Neural progenitor cell (in vitro differentiated cells): ENCODE measurements at regions not wholly inside any gene's neighbourhood (a gene's known extent, or its start where the extent isn't known, plus 50 kb on each side); places are given as distances from the start of the nearest gene placed in this dataset.

Source experiments
- DNase-seq: peaks from one replicate; pipeline ENCODE4 v3.0.0-alpha.2; 2016; ENCODE audit warnings: low spot score
- H2AFZ ChIP-seq: fragments of 200-600 bp; sonication (generic); replicated peaks from 2 replicates; pipeline ENCODE4 v1.6.1; 2016; ENCODE audit warnings: antibody characterized with exemption
- H3F3A ChIP-seq: fragments of 200-600 bp; sonication (generic); 2 replicates; pipeline ENCODE4 v1.6.1; 2016; ENCODE audit warnings: antibody characterized with exemption, low read depth
- H3K27ac ChIP-seq: fragments of 200-600 bp; sonication (generic); 2 replicates; pipeline ENCODE4 v1.5.1; 2016; ENCODE audit warnings: mild to moderate bottlenecking
- H3K27me3 ChIP-seq: fragments of 200-600 bp; sonication (generic); 2 replicates; pipeline ENCODE4 v1.6.1; 2016; ENCODE audit warnings: mild to moderate bottlenecking, moderate library complexity
- H3K36me3 ChIP-seq: fragments of 200-600 bp; sonication (generic); 2 replicates; pipeline ENCODE4 v1.5.1; 2016
- H3K4me1 ChIP-seq: fragments of 200-600 bp; sonication (generic); 2 replicates; pipeline ENCODE4 v1.6.1; 2016; ENCODE audit warnings: mixed run types
- H3K4me2 ChIP-seq: fragments of 200-600 bp; sonication (generic); 2 replicates; pipeline ENCODE4 v1.6.1; 2016
- H3K4me3 ChIP-seq: fragments of 200-600 bp; sonication (generic); 2 replicates; pipeline ENCODE4 v1.5.1; 2016
- H3K79me2 ChIP-seq: fragments of 200-600 bp; sonication (generic); 2 replicates; pipeline ENCODE4 v1.6.1; 2016; ENCODE audit warnings: low read depth
- H3K9ac ChIP-seq: fragments of 200-600 bp; sonication (generic); 2 replicates; pipeline ENCODE4 v1.6.1; 2016
- H3K9me3 ChIP-seq: fragments of 200-600 bp; sonication (generic); 2 replicates; pipeline ENCODE4 v1.5.1; 2016; ENCODE audit warnings: low read depth
- H4K20me1 ChIP-seq: fragments of 200-600 bp; sonication (generic); 2 replicates; pipeline ENCODE4 v1.6.1; 2016; ENCODE audit warnings: low read depth
- H3K27ac Mint-ChIP-seq: 3 replicates; pipeline ENCODE4 v1.8.0; 2021; ENCODE audit warnings: mixed read lengths
- H3K27me3 Mint-ChIP-seq: 2 replicates; pipeline ENCODE4 v1.8.0; 2022; ENCODE audit warnings: low read depth, mild to moderate bottlenecking, inconsistent platforms, moderate library complexity, mixed read lengths; ENCODE audit not compliant: insufficient read depth
- H3K36me3 Mint-ChIP-seq: 3 replicates; pipeline ENCODE4 v1.8.0; 2021; ENCODE audit warnings: mixed read lengths
- H3K4me1 Mint-ChIP-seq: 3 replicates; pipeline ENCODE4 v1.8.0; 2021; ENCODE audit warnings: mixed read lengths
- H3K4me3 Mint-ChIP-seq: 3 replicates; pipeline ENCODE4 v1.8.0; 2021; ENCODE audit warnings: mild to moderate bottlenecking, moderate library complexity, mixed read lengths
- H3K9me3 Mint-ChIP-seq: 3 replicates; pipeline ENCODE4 v1.8.0; 2020; ENCODE audit warnings: mixed read lengths
- EZH2 ChIP-seq: fragments of 200-600 bp; sonication (generic); IDR thresholded peaks from 2 replicates; pipeline ENCODE4 v1.6.1; 2017; ENCODE audit warnings: antibody characterized with exemption, mild to moderate bottlenecking, moderate library complexity
- EZH2phosphoT487 ChIP-seq: fragments of 200-600 bp; sonication (generic); IDR thresholded peaks from 2 replicates; pipeline ENCODE4 v1.6.1; 2017; ENCODE audit warnings: antibody characterized with exemption
- TF ChIP-seq, protein P1 (sequence below): fragments of 200-600 bp; sonication (generic); IDR thresholded peaks from 2 replicates; pipeline ENCODE4 v1.5.1; 2017; ENCODE audit warnings: antibody characterized with exemption, mild to moderate bottlenecking

DNA sequence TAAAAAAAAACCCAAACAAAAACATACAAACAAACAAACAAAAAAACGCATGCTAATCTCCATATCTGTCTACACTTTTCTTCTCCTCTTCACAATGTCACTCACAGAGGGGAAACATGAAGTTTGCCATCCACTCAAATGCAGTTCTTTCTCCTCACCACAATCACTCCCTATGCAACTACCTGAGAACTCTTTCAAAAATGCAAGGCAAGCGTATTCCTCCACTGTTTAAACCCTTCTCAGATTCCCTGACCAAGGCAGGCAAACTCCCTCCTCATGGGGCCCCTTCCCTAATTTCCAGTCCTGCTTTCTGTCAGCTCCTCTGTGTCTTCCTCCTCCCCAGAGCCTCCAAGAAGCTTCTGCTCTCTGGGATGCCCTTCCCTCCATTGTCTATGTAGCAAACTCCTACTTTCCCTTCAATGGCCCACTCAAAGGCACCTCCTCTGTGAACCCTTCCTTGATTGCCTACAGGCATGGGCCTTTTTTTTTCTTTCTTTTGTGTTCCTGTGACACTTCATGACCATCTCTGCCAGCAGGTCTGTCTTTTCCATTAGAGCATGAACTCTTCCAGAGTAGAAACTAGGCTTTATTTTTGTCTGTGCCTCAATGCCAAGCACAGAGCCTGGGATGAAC is 143.8 kb upstream of the SLC1A4 start:
- no peak overlapping the region for H3K27ac ChIP-seq
- H3K36me3 ChIP-seq: no peaks in the 10 kb centered on the region
- Mint-ChIP-seq H3K27ac (peak overlapping the region; percentile 84), H3K36me3 (peaks cover 2% of the 10 kb centered on the region), H3K27me3 (peaks cover 3% of the 10 kb centered on the region), H3K4me3 (no peak overlapping the region), H3K9me3 (no peaks in the 10 kb centered on the region), H3K4me1 (peaks cover 40% of the 10 kb centered on the region)
- no peak overlapping the region for H2AFZ ChIP-seq
- H3K79me2 ChIP-seq: no peaks in the 10 kb centered on the region
- no peaks in the 10 kb centered on the region for H4K20me1 ChIP-seq
- DNase-seq: no peak
- no peak overlapping the region for H3K4me2 ChIP-seq
- no peak overlapping the region for H3K9ac ChIP-seq
- TF ChIP-seq EZH2phosphoT487 (no peak), EZH2 (no peak)
- TF ChIP-seq, protein P1, sequence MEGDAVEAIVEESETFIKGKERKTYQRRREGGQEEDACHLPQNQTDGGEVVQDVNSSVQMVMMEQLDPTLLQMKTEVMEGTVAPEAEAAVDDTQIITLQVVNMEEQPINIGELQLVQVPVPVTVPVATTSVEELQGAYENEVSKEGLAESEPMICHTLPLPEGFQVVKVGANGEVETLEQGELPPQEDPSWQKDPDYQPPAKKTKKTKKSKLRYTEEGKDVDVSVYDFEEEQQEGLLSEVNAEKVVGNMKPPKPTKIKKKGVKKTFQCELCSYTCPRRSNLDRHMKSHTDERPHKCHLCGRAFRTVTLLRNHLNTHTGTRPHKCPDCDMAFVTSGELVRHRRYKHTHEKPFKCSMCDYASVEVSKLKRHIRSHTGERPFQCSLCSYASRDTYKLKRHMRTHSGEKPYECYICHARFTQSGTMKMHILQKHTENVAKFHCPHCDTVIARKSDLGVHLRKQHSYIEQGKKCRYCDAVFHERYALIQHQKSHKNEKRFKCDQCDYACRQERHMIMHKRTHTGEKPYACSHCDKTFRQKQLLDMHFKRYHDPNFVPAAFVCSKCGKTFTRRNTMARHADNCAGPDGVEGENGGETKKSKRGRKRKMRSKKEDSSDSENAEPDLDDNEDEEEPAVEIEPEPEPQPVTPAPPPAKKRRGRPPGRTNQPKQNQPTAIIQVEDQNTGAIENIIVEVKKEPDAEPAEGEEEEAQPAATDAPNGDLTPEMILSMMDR: no peak
- peaks cover 31% of the 10 kb centered on the region for H3K4me1 ChIP-seq
- no peaks in the 10 kb centered on the region for H3K27me3 ChIP-seq
- no peak overlapping the region for H3K4me3 ChIP-seq
- H3K9me3 ChIP-seq: no peaks in the 10 kb centered on the region
- H3F3A ChIP-seq: peaks cover 33% of the 10 kb centered on the region

- Histone ChIP-seq H3K27ac (no peak overlapping the region), H3K9ac (no peak overlapping the region), H3K4me3 (no peak overlapping the region), H3K79me2 (no peaks in the 10 kb centered on the region), H3K4me2 (peak overlapping the region; percentile 44), H3F3A (peaks cover 33% of the 10 kb centered on the region), H3K36me3 (no peaks in the 10 kb centered on the region), H4K20me1 (no peaks in the 10 kb centered on the region), H3K9me3 (no peaks in the 10 kb centered on the region), H3K27me3 (no peaks in the 10 kb centered on the region), H2AFZ (peak overlapping the region; percentile 12), H3K4me1 (peaks cover 31% of the 10 kb centered on the region)
- Mint-ChIP-seq H3K4me1 (peaks cover 36% of the 10 kb centered on the region), H3K4me3 (peak overlapping the region; percentile 31), H3K27me3 (peaks cover 3% of the 10 kb centered on the region), H3K36me3 (peaks cover 2% of the 10 kb centered on the region), H3K27ac (peak overlapping the region; percentile 62), H3K9me3 (no peaks in the 10 kb centered on the region)
- TF ChIP-seq, protein P1: no peak
- no peak for TF ChIP-seq EZH2
- TF ChIP-seq EZH2phosphoT487: no peak
- no peak for DNase-seq
Measured at GRCh38 chr2:64846177-64846576, 143.0 kb upstream of the SLC1A4 start.

- H3K4me2 ChIP-seq: no peak overlapping the region
- no peak overlapping the region for H3K4me3 Mint-ChIP-seq
- no peak overlapping the region for H3K27ac ChIP-seq
- no peaks in the 10 kb centered on the region for H3K79me2 ChIP-seq
- H3K36me3 Mint-ChIP-seq: peaks cover 2% of the 10 kb centered on the region
- H3K36me3 ChIP-seq: no peaks in the 10 kb centered on the region
- peaks cover 41% of the 10 kb centered on the region for H3K4me1 Mint-ChIP-seq
- H3K4me3 ChIP-seq: no peak overlapping the region
- peak overlapping the region; percentile 46 for H2AFZ ChIP-seq
- DNase-seq: no peak
- H4K20me1 ChIP-seq: no peaks in the 10 kb centered on the region
- H3F3A ChIP-seq: peaks cover 22% of the 10 kb centered on the region
- peaks cover 37% of the 10 kb centered on the region for H3K4me1 ChIP-seq
- H3K9me3 ChIP-seq: no peaks in the 10 kb centered on the region
- H3K27me3 Mint-ChIP-seq: peaks cover 5% of the 10 kb centered on the region
- no peaks in the 10 kb centered on the region for H3K27me3 ChIP-seq
- peak overlapping the region; percentile 74 for H3K27ac Mint-ChIP-seq
- H3K9me3 Mint-ChIP-seq: no peaks in the 10 kb centered on the region
- no peak for TF ChIP-seq EZH2
- TF ChIP-seq, protein P1: no peak
- TF ChIP-seq EZH2phosphoT487: no peak
- no peak overlapping the region for H3K9ac ChIP-seq
Measured at GRCh38 chr2:64847930-64848329, 141.3 kb upstream of the SLC1A4 start.
